Thyroid gland (tissue), 4 donors: ENCODE measurements at regions not wholly inside any gene's neighbourhood (a gene's known extent, or its start where the extent isn't known, plus 50 kb on each side); places are given as distances from the start of the nearest gene placed in this dataset.

Experiments
- POLR2A ChIP-seq, 2 donors: fragments of 450-650 bp; IDR thresholded peaks; one replicate each; pipeline ENCODE4 v1.6.1; 2017; ENCODE audit warnings: antibody characterized with exemption in 2 of 2, mild to moderate bottlenecking in 2 of 2, moderate library complexity in 1 of 2
- TF ChIP-seq, protein P1 (sequence below), 6 experiments: fragments of 200-600 bp in 3 of 6; fragments of 450-650 bp in 3 of 6; sonication (generic) in 3 of 6; IDR thresholded peaks; one replicate each; pipeline ENCODE4 v1.5.1; 2016 to 2019; ENCODE audit warnings: antibody characterized with exemption in 6 of 6, mild to moderate bottlenecking in 2 of 6, inconsistent platforms in 1 of 6, moderate library complexity in 1 of 6

DNA sequence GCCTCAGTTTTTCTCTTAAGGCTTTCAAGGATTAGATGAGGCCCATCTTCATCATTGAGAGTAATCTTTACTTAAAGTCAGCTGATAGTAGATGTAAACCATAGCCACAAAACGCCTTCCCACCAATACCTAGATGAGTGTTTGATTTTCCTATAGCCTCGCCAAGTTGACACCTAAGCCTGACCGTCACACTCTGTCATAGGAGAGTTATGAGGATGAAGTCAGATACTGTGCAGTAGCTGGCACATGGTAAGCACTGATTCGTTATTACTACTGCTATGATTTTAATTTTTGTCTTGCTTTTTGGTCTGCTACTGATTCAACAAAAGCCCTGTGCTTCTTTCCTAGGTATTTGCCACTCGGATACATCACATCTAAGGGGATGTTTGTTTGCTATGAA, 395.5 kb downstream of the RPS6KC1 start:
- TF ChIP-seq, protein P1, sequence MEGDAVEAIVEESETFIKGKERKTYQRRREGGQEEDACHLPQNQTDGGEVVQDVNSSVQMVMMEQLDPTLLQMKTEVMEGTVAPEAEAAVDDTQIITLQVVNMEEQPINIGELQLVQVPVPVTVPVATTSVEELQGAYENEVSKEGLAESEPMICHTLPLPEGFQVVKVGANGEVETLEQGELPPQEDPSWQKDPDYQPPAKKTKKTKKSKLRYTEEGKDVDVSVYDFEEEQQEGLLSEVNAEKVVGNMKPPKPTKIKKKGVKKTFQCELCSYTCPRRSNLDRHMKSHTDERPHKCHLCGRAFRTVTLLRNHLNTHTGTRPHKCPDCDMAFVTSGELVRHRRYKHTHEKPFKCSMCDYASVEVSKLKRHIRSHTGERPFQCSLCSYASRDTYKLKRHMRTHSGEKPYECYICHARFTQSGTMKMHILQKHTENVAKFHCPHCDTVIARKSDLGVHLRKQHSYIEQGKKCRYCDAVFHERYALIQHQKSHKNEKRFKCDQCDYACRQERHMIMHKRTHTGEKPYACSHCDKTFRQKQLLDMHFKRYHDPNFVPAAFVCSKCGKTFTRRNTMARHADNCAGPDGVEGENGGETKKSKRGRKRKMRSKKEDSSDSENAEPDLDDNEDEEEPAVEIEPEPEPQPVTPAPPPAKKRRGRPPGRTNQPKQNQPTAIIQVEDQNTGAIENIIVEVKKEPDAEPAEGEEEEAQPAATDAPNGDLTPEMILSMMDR (IDR thresholded peaks at IDR 0.05): no peak
- TF ChIP-seq POLR2A (IDR thresholded peaks at IDR 0.05): no peak
